HG03139 (cell line): ENCODE measurements at regions not wholly inside any gene's neighbourhood (a gene's known extent, or its start where the extent isn't known, plus 50 kb on each side); places are given as distances from the start of the nearest gene placed in this dataset.
A peak's percentile ranks its signal among the peaks of the same experiment; 100 is the strongest.

Experiments
- ATAC-seq: cut with Tn5 transposase; IDR thresholded peaks from one replicate; pipeline ENCODE4 v1.9.1; 2021; ENCODE audit not compliant: unreplicated experiment

DNA sequence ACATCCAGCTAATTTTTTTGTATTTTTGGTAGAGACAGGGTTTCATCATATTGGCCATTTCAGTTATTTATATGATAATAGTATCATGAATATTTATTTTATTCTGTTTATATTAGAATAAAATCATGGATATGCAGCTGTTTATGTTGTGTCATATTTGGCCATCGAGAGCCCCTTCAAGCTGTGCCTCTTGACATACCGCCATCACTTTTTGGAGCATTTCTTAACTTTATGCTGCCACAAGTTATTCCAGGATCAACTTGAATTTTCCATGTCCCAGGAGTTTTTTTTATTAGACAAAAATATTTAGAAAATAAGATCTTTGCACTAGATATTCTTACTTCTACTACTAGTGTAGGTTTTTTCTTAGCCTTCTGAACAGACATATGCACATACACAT is 1067.0 kb upstream of the LRRTM3 start:
- ATAC-seq, result no peak

GRCh38 chr10:65861249-65861648 is 1064.6 kb upstream of the LRRTM3 start:
- peak; percentile 67 for ATAC-seq
